Stimulated activated CD8-positive, alpha-beta memory T cell treated with anti-CD3 and anti-CD28 coated beads, Interleukin-7, amount 100 ng/mL, for 4 hours (primary cell): ENCODE measurements at regions not wholly inside any gene's neighbourhood (a gene's known extent, or its start where the extent isn't known, plus 50 kb on each side); places are given as distances from the start of the nearest gene placed in this dataset.

Source experiments
- DNase-seq, 2 donors: peaks; one replicate each; pipeline ENCODE4 v3.0.0-alpha.2; 2020; ENCODE audit warnings: low read depth in 2 of 2

- DNase-seq = no peak
These were observed 354.6 kb downstream of the ZSWIM6 start for GRCh38 chr5:61686491-61687257.

- DNase-seq = no peak
These were observed 355.3 kb downstream of the ZSWIM6 start for GRCh38 chr5:61687371-61687770.

- no peak for DNase-seq
These were observed 357.2 kb downstream of the ZSWIM6 start for GRCh38 chr5:61689153-61689846.

- no peak for DNase-seq
These were observed 365.9 kb downstream of the ZSWIM6 start for GRCh38 chr5:61697809-61698558.

GRCh38 chr5:61701877-61702602 lies 370.0 kb downstream of the ZSWIM6 start:
- no peak for DNase-seq

GRCh38 chr5:61702784-61703183 lies 370.7 kb downstream of the ZSWIM6 start:
- no peak for DNase-seq

- no peak for DNase-seq
These were observed 372.2 kb downstream of the ZSWIM6 start for GRCh38 chr5:61704289-61704688.

- no peak for DNase-seq
These were observed 374.7 kb downstream of the ZSWIM6 start for GRCh38 chr5:61706751-61707150.

GRCh38 chr5:61719124-61719523 lies 387.1 kb downstream of the ZSWIM6 start:
- DNase-seq = no peak

- no peak for DNase-seq
These were observed 388.8 kb downstream of the ZSWIM6 start for GRCh38 chr5:61720829-61721228.

GRCh38 chr5:61724102-61724501 lies 392.0 kb downstream of the ZSWIM6 start:
- DNase-seq = no peak

- DNase-seq = no peak
These were observed 396.2 kb downstream of the ZSWIM6 start for GRCh38 chr5:61728287-61728686.

GRCh38 chr5:61730866-61731265 lies 398.8 kb downstream of the ZSWIM6 start:
- no peak for DNase-seq

GRCh38 chr5:61731267-61731945 lies 399.3 kb downstream of the ZSWIM6 start:
- DNase-seq = no peak

- no peak for DNase-seq
These were observed 399.9 kb downstream of the ZSWIM6 start for GRCh38 chr5:61731946-61732314.

- no peak for DNase-seq
These were observed 400.3 kb downstream of the ZSWIM6 start for GRCh38 chr5:61732369-61732768.

- DNase-seq = no peak
These were observed 400.7 kb downstream of the ZSWIM6 start for GRCh38 chr5:61732796-61733195.

GRCh38 chr5:61734001-61734400 lies 401.9 kb downstream of the ZSWIM6 start:
- DNase-seq = no peak

GRCh38 chr5:61734966-61735365 lies 402.9 kb downstream of the ZSWIM6 start:
- no peak for DNase-seq

- no peak for DNase-seq
These were observed 403.5 kb downstream of the ZSWIM6 start for GRCh38 chr5:61735531-61735930.

- no peak for DNase-seq
These were observed 403.9 kb downstream of the ZSWIM6 start for GRCh38 chr5:61735995-61736394.
